Spinal cord (tissue), 9 donors: ENCODE measurements at regions not wholly inside any gene's neighbourhood (a gene's known extent, or its start where the extent isn't known, plus 50 kb on each side); places are given as distances from the start of the nearest gene placed in this dataset.
"Not testable (repeated sequence)": the region's sequence is repeated elsewhere in the genome, so short reads cannot be mapped to it uniquely, and the experiment has no call there.

Source experiments
- DNase-seq, 6 donors: peaks; one replicate each; pipeline versions ENCODE4 v3.0.0 to v3.0.0-alpha.2; 2013 to 2015; ENCODE audit warnings: low spot score in 6 of 6, low read depth in 4 of 6
- H3K27ac ChIP-seq: one replicate; pipeline ENCODE4 v1.5.1; 2013; ENCODE audit warnings: low read depth, low read length, control low read depth
- H3K27me3 ChIP-seq: one replicate; pipeline ENCODE4 v1.6.1; 2013; ENCODE audit warnings: low read length; ENCODE audit not compliant: control insufficient read depth, insufficient read depth
- H3K36me3 ChIP-seq: one replicate; pipeline ENCODE4 v1.6.1; 2013; ENCODE audit warnings: low read length; ENCODE audit not compliant: control insufficient read depth, insufficient read depth
- H3K4me1 ChIP-seq: one replicate; pipeline ENCODE4 v1.6.1; 2013; ENCODE audit warnings: low read length; ENCODE audit not compliant: control insufficient read depth, insufficient read depth
- H3K4me3 ChIP-seq: one replicate; pipeline ENCODE4 v1.5.1; 2013; ENCODE audit warnings: low read depth, low read length, control low read depth
- H3K9me3 ChIP-seq: one replicate; pipeline ENCODE4 v1.6.1; 2013; ENCODE audit warnings: low read length; ENCODE audit not compliant: control insufficient read depth, insufficient read depth
- WGBS: methylation state at CpG from one replicate; pipeline ENCODE4 v1.1.5; 2013; ENCODE audit warnings: missing lambda C conversion rate; ENCODE audit not compliant: insufficient coverage; 5-methylcytosine and 5-hydroxymethylcytosine counted together
- donor health status: healthy.

DNA sequence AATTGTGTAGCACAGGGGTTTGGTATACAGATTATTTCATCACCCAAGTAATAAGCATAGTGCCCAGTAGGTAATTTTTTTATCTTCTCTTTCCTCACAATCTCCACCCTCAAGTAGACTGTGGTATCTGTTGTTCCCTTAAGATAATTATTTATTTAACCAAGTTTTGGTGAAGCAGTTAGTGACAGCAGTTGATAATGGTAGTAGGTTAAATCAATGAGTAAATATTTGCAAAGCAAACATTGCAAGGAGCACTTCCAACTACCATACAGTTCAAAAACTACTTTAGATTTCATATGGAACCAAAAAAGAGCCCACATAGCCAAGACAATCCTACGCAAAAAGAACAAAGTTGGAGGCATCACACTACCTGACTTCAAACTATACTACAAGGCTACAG lies 291.8 kb downstream of the KCTD12 start:
- H3K9me3 ChIP-seq, result no peaks in the 10 kb centered on the region

DNA sequence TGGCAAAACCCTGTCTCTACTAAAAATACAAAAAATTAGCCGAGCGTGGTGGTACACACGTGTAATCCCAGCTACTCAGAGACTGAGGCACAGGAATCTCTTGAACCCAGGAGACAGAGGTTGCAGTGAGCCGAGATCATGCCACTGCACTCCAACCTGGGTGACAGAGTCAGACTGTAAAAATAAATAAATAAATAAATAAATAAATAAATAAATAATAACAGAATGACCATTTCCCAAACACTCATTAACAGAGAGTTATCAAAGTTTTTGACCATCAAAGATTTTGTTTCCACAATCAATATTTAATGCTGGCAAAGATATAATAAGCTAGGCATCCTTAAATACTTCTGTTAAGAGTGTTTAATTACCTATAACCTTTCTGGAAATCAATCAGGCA lies 299.4 kb downstream of the KCTD12 start:
- H3K36me3 ChIP-seq, result no peaks in the 10 kb centered on the region
- H3K4me1 ChIP-seq, result no peaks in the 10 kb centered on the region
- no peak overlapping the region for H3K4me3 ChIP-seq
- WGBS, result 93% methylated on average over 3 of the region's 4 CpGs
- no peak for DNase-seq
- H3K27me3 ChIP-seq, result no peaks in the 10 kb centered on the region
- H3K9me3 ChIP-seq, result no peaks in the 10 kb centered on the region
- H3K27ac ChIP-seq, result no peak overlapping the region

More for the DNA sequence above, 291.8 kb downstream of the KCTD12 start:
- Histone ChIP-seq H3K36me3 (no peaks in the 10 kb centered on the region), H3K27me3 (no peaks in the 10 kb centered on the region), H3K4me3 (no peak overlapping the region), H3K4me1 (no peaks in the 10 kb centered on the region), H3K27ac (no peak overlapping the region)
- DNase-seq, result no peak
- WGBS, result no CpG with 5 or more reads among the region's 1 CpG

- no peak for DNase-seq
- Histone ChIP-seq H3K4me3 (no peak overlapping the region), H3K27ac (no peak overlapping the region), H3K4me1 (no peaks in the 10 kb centered on the region), H3K36me3 (no peaks in the 10 kb centered on the region), H3K9me3 (peaks cover 4% of the 10 kb centered on the region), H3K27me3 (no peaks in the 10 kb centered on the region)
- 57% methylated on average over 1 of the region's 4 CpGs for WGBS
Observed at GRCh38 chr13:76579701-76580100, 306.5 kb downstream of the KCTD12 start.

- H3K27ac ChIP-seq, H3K9me3 ChIP-seq, H3K4me1 ChIP-seq, H3K4me3 ChIP-seq, H3K36me3 ChIP-seq, DNase-seq, H3K27me3 ChIP-seq: not testable (repeated sequence)
- 96% methylated on average over 3 of the region's 5 CpGs for WGBS
Observed at GRCh38 chr13:76575634-76576033, 310.6 kb downstream of the KCTD12 start.

GRCh38 chr13:76570510-76570971 lies 315.7 kb downstream of the KCTD12 start:
- H3K27ac ChIP-seq, result peak overlapping the region; percentile 37
- H3K4me1 ChIP-seq, result no peaks in the 10 kb centered on the region
- H3K27me3 ChIP-seq, result no peaks in the 10 kb centered on the region
- peak; percentile 23 to 87 (median 44) for DNase-seq
- no CpG with 5 or more reads among the region's 1 CpG for WGBS
- H3K9me3 ChIP-seq, result no peaks in the 10 kb centered on the region
- H3K36me3 ChIP-seq, result no peaks in the 10 kb centered on the region
- H3K4me3 ChIP-seq, result no peak overlapping the region

DNA sequence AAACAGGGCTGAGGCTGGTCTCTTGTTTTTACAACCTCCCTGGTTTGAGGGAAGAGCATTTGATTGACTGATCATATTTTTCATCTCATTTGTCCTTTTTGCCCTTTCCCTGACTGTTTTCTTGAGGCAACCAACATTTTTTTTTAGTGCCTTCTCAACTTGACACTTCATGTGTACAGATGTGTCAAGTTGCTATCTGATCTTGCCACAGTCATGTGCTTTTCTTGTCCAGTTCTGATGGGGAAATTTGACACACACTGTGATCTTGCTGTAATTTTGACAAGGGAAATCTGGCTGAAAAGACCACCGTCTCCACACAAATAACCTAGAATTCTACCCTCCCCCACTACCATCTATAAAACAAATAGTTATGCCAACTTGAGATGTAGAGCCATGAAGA lies 329.6 kb downstream of the KCTD12 start:
- Histone ChIP-seq H3K4me3 (no peak overlapping the region), H3K4me1 (no peaks in the 10 kb centered on the region), H3K9me3 (no peaks in the 10 kb centered on the region), H3K36me3 (no peaks in the 10 kb centered on the region), H3K27me3 (no peaks in the 10 kb centered on the region), H3K27ac (no peak overlapping the region)
- 80% methylated on average over 1 of the region's 1 CpG for WGBS
- no peak for DNase-seq

DNA sequence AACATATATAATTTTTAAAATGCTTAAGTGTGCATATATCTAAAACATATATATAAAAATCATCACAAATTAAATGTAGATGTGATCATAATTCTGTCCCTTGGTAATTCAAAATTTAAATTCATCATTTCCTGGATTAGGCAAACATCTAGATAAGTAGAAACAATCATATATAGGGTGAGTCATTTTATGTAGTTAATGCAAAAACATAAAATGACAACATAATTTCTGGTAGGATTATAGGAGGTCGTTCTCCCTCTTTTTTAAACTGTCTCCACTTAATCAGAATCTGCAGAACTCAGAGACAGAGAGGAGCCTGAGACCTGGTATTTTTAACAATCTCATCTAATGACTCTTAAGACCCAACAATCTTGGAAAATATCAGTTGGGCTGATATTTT lies 333.4 kb downstream of the KCTD12 start:
- H3K9me3 ChIP-seq, result no peaks in the 10 kb centered on the region
- H3K27me3 ChIP-seq, result no peaks in the 10 kb centered on the region
- H3K36me3 ChIP-seq, result no peaks in the 10 kb centered on the region
- H3K27ac ChIP-seq, result no peak overlapping the region
- WGBS, result no CpG with 5 or more reads among the region's 1 CpG
- DNase-seq, result no peak
- H3K4me3 ChIP-seq, result no peak overlapping the region
- no peaks in the 10 kb centered on the region for H3K4me1 ChIP-seq

GRCh38 chr13:76552041-76552772 lies 334.0 kb downstream of the KCTD12 start:
- no peak overlapping the region for H3K4me3 ChIP-seq
- no peaks in the 10 kb centered on the region for H3K27me3 ChIP-seq
- DNase-seq, result no peak
- no CpG with 5 or more reads among the region's 5 CpGs for WGBS
- no peak overlapping the region for H3K27ac ChIP-seq
- no peaks in the 10 kb centered on the region for H3K36me3 ChIP-seq
- H3K9me3 ChIP-seq, result no peaks in the 10 kb centered on the region
- no peaks in the 10 kb centered on the region for H3K4me1 ChIP-seq

DNA sequence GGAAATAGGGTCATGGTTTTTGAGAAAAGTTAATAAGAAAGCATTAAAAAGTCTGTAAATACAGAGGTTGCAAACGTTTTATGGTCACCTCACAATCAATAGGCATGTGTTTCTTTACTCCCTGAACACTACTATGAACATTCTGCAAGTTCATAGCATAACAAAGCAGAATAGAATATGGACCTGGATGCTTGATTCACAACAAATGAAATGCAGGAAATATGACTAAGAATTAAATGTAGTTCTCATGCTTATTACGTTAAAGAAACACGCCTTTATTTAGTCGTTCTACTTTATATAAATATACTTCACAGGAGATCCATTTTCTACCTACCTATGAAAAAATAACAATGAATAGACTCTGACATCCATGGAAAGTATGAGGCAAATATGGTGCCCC lies 344.0 kb downstream of the KCTD12 start:
- Histone ChIP-seq H3K4me3 (no peak overlapping the region), H3K9me3 (no peaks in the 10 kb centered on the region), H3K4me1 (no peaks in the 10 kb centered on the region), H3K27me3 (no peaks in the 10 kb centered on the region), H3K36me3 (no peaks in the 10 kb centered on the region), H3K27ac (no peak overlapping the region)
- no peak for DNase-seq
- WGBS, result no CpG with 5 or more reads among the region's 4 CpGs

GRCh38 chr13:76538004-76538403 lies 348.2 kb downstream of the KCTD12 start:
- Histone ChIP-seq H3K27ac (no peak overlapping the region), H3K4me1 (no peaks in the 10 kb centered on the region), H3K4me3 (no peak overlapping the region), H3K27me3 (no peaks in the 10 kb centered on the region), H3K36me3 (no peaks in the 10 kb centered on the region), H3K9me3 (no peaks in the 10 kb centered on the region)
- WGBS, result 83% methylated on average over 1 of the region's 3 CpGs
- DNase-seq, result no peak
